Chondrocyte (in vitro differentiated cells): ENCODE measurements at regions not wholly inside any gene's neighbourhood (a gene's known extent, or its start where the extent isn't known, plus 50 kb on each side); places are given as distances from the start of the nearest gene placed in this dataset.

Source experiments
- DNase-seq: peaks from one replicate; pipeline ENCODE4 v3.0.0; 2021; ENCODE audit warnings: mixed read lengths, low spot score
- H3K27ac Mint-ChIP-seq: one replicate; pipeline ENCODE4 v1.8.0; 2021; ENCODE audit warnings: mild to moderate bottlenecking, moderate library complexity, mixed read lengths; ENCODE audit not compliant: unreplicated experiment
- H3K27me3 Mint-ChIP-seq: 2 replicates; pipeline ENCODE4 v1.8.0; 2021; ENCODE audit warnings: low read depth, mixed read lengths
- H3K36me3 Mint-ChIP-seq: 2 replicates; pipeline ENCODE4 v1.8.0; 2021; ENCODE audit warnings: low read depth, mixed read lengths
- H3K4me1 Mint-ChIP-seq: 2 replicates; pipeline ENCODE4 v1.8.0; 2021; ENCODE audit warnings: low read depth, mild to moderate bottlenecking, mixed read lengths
- H3K4me3 Mint-ChIP-seq: one replicate; pipeline ENCODE4 v1.8.0; 2021; ENCODE audit warnings: mild to moderate bottlenecking, moderate library complexity, mixed read lengths; ENCODE audit not compliant: unreplicated experiment
- H3K9me3 Mint-ChIP-seq: 2 replicates; pipeline ENCODE4 v1.8.0; 2021; ENCODE audit warnings: low read depth, mixed read lengths
- TF ChIP-seq, protein P1 (sequence below): fragments of 200-600 bp; sonication (generic); IDR thresholded peaks from 2 replicates; pipeline ENCODE4 v1.5.0; 2021; ENCODE audit warnings: antibody characterized with exemption, mild to moderate bottlenecking, moderate library complexity

DNA sequence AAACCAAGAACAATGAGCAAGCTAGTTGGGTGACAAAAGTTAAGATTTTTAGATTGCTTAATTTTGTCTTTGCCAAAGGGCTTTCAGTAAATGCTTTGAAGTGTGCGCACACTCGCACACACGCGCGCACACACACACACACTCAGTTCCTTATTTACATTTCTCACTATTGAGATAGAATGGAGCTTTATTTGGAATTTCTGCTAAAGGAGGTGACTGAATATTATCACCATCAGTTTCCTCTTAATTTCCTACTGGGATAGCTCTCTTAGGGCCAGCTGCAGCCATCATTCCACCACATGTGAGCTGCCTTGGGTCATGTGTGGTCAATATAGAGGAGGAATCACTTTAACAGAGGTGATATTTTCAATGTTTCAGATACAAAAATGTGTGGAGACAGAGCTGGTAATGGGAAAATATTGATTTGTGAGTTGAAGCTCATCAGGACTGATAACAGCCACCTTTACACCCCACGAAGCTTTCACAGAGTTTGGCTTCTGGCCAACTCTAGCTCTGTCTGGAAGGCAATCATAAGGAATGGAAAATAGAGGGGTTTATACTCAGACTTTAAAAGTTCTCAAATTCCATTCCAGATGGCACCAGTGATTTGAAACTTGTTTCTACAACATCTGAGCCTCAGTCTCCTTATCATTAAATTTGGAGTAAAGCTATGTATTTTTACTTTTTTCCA, 99.9 kb downstream of the MACIR start:
- no peak overlapping the region for H3K27ac Mint-ChIP-seq

DNA sequence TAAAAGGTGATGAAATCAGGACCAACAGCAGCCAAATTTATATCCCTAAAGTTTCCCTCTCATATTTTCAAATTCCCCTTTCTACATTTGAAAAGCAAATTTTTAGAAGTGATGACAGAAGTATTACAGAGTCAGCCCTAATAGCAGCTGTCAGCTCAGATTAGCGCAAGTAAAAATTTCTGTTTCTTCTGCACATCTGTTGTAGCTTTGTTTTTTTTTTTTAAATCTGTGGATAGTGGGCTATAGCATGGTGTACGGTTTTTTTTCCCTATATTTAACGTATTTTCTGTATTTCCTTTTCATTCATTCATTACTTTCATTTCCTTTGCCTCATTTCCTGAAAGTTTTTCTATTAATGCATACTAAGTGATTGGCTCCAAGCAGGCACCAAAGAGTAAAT, 99.1 kb downstream of the MACIR start:
- no peak overlapping the region for H3K4me3 Mint-ChIP-seq
- TF ChIP-seq, protein P1, sequence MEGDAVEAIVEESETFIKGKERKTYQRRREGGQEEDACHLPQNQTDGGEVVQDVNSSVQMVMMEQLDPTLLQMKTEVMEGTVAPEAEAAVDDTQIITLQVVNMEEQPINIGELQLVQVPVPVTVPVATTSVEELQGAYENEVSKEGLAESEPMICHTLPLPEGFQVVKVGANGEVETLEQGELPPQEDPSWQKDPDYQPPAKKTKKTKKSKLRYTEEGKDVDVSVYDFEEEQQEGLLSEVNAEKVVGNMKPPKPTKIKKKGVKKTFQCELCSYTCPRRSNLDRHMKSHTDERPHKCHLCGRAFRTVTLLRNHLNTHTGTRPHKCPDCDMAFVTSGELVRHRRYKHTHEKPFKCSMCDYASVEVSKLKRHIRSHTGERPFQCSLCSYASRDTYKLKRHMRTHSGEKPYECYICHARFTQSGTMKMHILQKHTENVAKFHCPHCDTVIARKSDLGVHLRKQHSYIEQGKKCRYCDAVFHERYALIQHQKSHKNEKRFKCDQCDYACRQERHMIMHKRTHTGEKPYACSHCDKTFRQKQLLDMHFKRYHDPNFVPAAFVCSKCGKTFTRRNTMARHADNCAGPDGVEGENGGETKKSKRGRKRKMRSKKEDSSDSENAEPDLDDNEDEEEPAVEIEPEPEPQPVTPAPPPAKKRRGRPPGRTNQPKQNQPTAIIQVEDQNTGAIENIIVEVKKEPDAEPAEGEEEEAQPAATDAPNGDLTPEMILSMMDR, result no peak
- no peaks in the 10 kb centered on the region for H3K27me3 Mint-ChIP-seq

More for the DNA sequence above, 99.9 kb downstream of the MACIR start:
- peaks cover 10% of the 10 kb centered on the region for H3K4me1 Mint-ChIP-seq
- TF ChIP-seq, protein P1, result no peak
- H3K27me3 Mint-ChIP-seq, result no peaks in the 10 kb centered on the region
- H3K4me3 Mint-ChIP-seq, result no peak overlapping the region
- DNase-seq, result no peak
- H3K36me3 Mint-ChIP-seq, result no peaks in the 10 kb centered on the region
- peaks cover 3% of the 10 kb centered on the region for H3K9me3 Mint-ChIP-seq

DNA sequence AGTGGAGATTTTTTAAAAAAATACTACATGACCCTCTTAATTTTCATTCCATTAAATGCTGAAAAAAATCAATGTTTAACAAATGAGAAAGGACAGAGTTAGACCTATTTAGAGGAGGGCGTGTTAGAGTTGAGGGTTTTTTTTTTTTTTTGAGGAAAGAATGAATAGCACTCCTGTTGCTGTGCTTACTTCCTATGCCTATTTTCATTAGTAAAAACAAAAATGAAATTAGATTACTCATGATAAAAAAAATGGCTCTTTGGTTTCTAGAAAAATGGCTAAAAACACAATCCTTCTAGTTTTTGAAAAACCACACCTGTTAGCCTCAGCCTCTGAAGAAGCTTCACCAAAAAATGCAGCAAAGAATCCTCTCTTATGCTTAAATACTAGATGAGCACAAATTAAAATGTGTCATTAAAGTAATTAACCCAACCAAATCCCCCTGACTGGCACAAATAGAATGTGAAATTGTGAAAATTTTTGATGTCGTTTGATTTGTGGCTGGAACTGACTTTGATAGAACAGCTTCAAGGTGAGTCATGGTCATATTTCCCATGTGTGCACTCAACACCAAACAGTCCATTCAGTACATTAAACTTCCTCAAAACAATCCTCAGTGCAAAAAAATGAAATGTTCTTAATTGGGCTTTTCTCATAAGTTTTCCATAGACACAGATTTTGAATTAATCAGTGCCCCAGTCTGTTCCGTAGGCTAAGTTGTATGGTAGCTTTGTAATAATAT, 98.0 kb downstream of the MACIR start:
- DNase-seq, result no peak
- Mint-ChIP-seq H3K4me3 (no peak overlapping the region), H3K27me3 (no peaks in the 10 kb centered on the region), H3K27ac (no peak overlapping the region), H3K36me3 (no peaks in the 10 kb centered on the region), H3K4me1 (peaks cover 10% of the 10 kb centered on the region), H3K9me3 (peaks cover 3% of the 10 kb centered on the region)
- TF ChIP-seq, protein P1, result no peak

More for the DNA sequence above, 99.1 kb downstream of the MACIR start:
- Mint-ChIP-seq H3K4me1 (peaks cover 10% of the 10 kb centered on the region), H3K36me3 (no peaks in the 10 kb centered on the region), H3K27ac (no peak overlapping the region), H3K9me3 (peaks cover 3% of the 10 kb centered on the region)
- DNase-seq, result no peak

DNA sequence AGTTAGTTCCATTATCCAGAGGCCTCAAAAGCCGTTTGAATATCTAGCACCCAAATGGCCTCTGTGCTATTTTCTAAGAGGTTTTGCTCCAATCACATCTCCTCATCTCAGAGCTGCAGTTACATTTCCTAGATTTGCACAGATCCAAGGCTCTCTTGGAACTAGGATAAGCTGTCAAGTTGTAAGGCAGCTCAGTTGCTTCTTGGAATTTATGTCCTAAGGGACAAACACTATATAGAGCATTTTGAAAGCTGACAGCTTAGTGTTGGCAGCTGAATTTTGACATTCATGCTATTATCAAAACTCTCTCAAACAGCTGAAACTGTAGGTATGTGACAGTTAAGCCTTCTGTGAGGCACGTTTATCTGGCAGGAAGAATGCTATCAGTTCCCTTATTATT, 97.0 kb downstream of the MACIR start:
- no peaks in the 10 kb centered on the region for H3K9me3 Mint-ChIP-seq
- DNase-seq, result no peak
- no peak overlapping the region for H3K27ac Mint-ChIP-seq
- peaks cover 10% of the 10 kb centered on the region for H3K4me1 Mint-ChIP-seq
- no peak overlapping the region for H3K4me3 Mint-ChIP-seq
- no peaks in the 10 kb centered on the region for H3K27me3 Mint-ChIP-seq
- TF ChIP-seq, protein P1, result no peak
- H3K36me3 Mint-ChIP-seq, result no peaks in the 10 kb centered on the region

DNA sequence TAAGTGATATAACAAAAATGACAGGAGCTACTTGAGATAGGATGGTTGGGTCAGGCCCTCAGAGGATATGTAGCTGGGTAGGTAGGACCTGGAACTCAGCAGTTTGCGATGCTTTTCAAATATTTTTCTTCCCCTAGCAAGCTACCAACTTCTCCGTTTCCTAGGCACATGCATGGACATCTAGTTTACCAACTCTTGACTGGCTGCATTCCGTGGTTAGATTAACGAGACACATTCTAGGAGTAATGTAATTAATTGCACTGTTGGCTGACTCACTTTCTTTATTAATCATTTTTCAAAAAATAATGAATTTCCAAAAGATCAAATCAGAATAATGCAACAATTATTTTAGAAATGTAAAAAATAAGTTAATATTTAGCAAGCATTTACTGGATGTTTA, 95.9 kb downstream of the MACIR start:
- no peaks in the 10 kb centered on the region for H3K36me3 Mint-ChIP-seq
- peaks cover 10% of the 10 kb centered on the region for H3K4me1 Mint-ChIP-seq
- no peak for DNase-seq
- TF ChIP-seq, protein P1, result no peak
- no peak overlapping the region for H3K4me3 Mint-ChIP-seq
- H3K27me3 Mint-ChIP-seq, result no peaks in the 10 kb centered on the region
- H3K9me3 Mint-ChIP-seq, result no peaks in the 10 kb centered on the region
- no peak overlapping the region for H3K27ac Mint-ChIP-seq
